Esophagus squamous epithelium (tissue), 4 donors: ENCODE measurements at regions not wholly inside any gene's neighbourhood (a gene's known extent, or its start where the extent isn't known, plus 50 kb on each side); places are given as distances from the start of the nearest gene placed in this dataset.

Experiments
- CTCF ChIP-seq, 6 experiments: fragments of 450-650 bp in 4 of 6; fragments of 200-600 bp in 2 of 6; sonication (generic) in 2 of 6; IDR thresholded peaks; one replicate each; pipeline ENCODE4 v1.5.1; 2016 to 2019; ENCODE audit warnings: antibody characterized with exemption in 6 of 6, mild to moderate bottlenecking in 4 of 6, moderate library complexity in 4 of 6
- POLR2A ChIP-seq, 4 donors: fragments of 450-650 bp; IDR thresholded peaks; one replicate each; pipeline ENCODE4 v1.6.1; 2017; ENCODE audit warnings: antibody characterized with exemption in 4 of 4, mild to moderate bottlenecking in 4 of 4, moderate library complexity in 3 of 4

- no peak for TF ChIP-seq CTCF (IDR thresholded peaks at IDR 0.05)
- TF ChIP-seq POLR2A (IDR thresholded peaks at IDR 0.05) = no peak
These were observed 109.8 kb downstream of the EFNB2 start for GRCh38 chr13:106425661-106426060.
